SU-DHL-6 (cell line): ENCODE measurements at regions not wholly inside any gene's neighbourhood (a gene's known extent, or its start where the extent isn't known, plus 50 kb on each side); places are given as distances from the start of the nearest gene placed in this dataset.

Experiments used
- H2AFZ ChIP-seq: fragments of 200-600 bp; sonication (generic); 2 replicates; pipeline ENCODE4 v1.6.1; 2014; ENCODE audit warnings: low read depth, mild to moderate bottlenecking, moderate library complexity, mixed read lengths, antibody characterized with exemption, low read length; ENCODE audit not compliant: severe bottlenecking
- H3F3A ChIP-seq: fragments of 200-600 bp; shearing (Covaris generic); 2 replicates; pipeline ENCODE4 v1.6.0; 2016; ENCODE audit warnings: antibody characterized with exemption, mild to moderate bottlenecking; ENCODE audit not compliant: insufficient read depth
- H3K27ac ChIP-seq: fragments of 200-600 bp; sonication (generic); 2 replicates; pipeline ENCODE4 v1.5.1; 2016; ENCODE audit warnings: low read depth, mild to moderate bottlenecking, low read length, moderate library complexity, mixed read lengths
- H3K27me3 ChIP-seq: fragments of 200-600 bp; sonication (generic), shearing (Covaris generic); 2 replicates; pipeline ENCODE4 v1.6.0; 2014; ENCODE audit warnings: mild to moderate bottlenecking, low read length
- H3K36me3 ChIP-seq: fragments of 200-600 bp; sonication (generic); 2 replicates; pipeline ENCODE4 v1.6.1; 2014; ENCODE audit warnings: mild to moderate bottlenecking, low read length, mixed read lengths
- H3K4me2 ChIP-seq: fragments of 300-600, 200-600 bp; shearing (Covaris generic), sonication (generic); 2 replicates; pipeline ENCODE4 v1.6.0; 2014; ENCODE audit warnings: low read length, low read depth, mild to moderate bottlenecking; ENCODE audit not compliant: poor library complexity, severe bottlenecking
- H3K4me3 ChIP-seq: fragments of 200-600 bp; sonication (generic); 2 replicates; pipeline ENCODE4 v1.5.1; 2014; ENCODE audit warnings: antibody characterized with exemption, low read length, mild to moderate bottlenecking, mixed read lengths; ENCODE audit not compliant: insufficient read depth, poor library complexity, severe bottlenecking
- H3K79me2 ChIP-seq: fragments of 200-600 bp; sonication (generic); 2 replicates; pipeline ENCODE4 v1.6.1; 2014; ENCODE audit warnings: mild to moderate bottlenecking, low read length, moderate library complexity; ENCODE audit not compliant: insufficient read depth
- H3K9ac ChIP-seq: fragments of 200-600 bp; sonication (generic); 2 replicates; pipeline ENCODE4 v1.7.0; 2014; ENCODE audit warnings: mild to moderate bottlenecking, low read length
- H3K9me2 ChIP-seq: fragments of 200-600 bp; sonication (generic); replicated peaks from 2 replicates; pipeline ENCODE4 v1.6.1; 2014; ENCODE audit warnings: low read length; ENCODE audit not compliant: insufficient read depth
- H3K9me3 ChIP-seq: fragments of 200-600 bp; sonication (generic); 2 replicates; pipeline ENCODE4 v1.6.1; 2014; ENCODE audit warnings: low read length, mixed read lengths; ENCODE audit not compliant: insufficient read depth
- H4K20me1 ChIP-seq: fragments of 200-600 bp; sonication (generic); 2 replicates; pipeline ENCODE4 v1.6.1; 2014; ENCODE audit warnings: low read depth, mild to moderate bottlenecking, antibody characterized with exemption, low read length, moderate library complexity, mixed read lengths
- EZH2phosphoT487 ChIP-seq: fragments of 200-600 bp; sonication (generic), shearing (Covaris generic); conservative IDR thresholded peaks from 2 replicates; pipeline ENCODE4 v1.6.1; 2018; ENCODE audit warnings: mild to moderate bottlenecking, antibody characterized with exemption, low read length, moderate library complexity, mixed read lengths
- TF ChIP-seq, protein P1 (sequence below): fragments of 200-600 bp; sonication (generic); IDR thresholded peaks from one replicate; pipeline ENCODE4 v1.5.1; 2017; ENCODE audit warnings: antibody characterized with exemption, mild to moderate bottlenecking, low read length, moderate library complexity; ENCODE audit not compliant: insufficient read depth, poor library complexity, severe bottlenecking

DNA sequence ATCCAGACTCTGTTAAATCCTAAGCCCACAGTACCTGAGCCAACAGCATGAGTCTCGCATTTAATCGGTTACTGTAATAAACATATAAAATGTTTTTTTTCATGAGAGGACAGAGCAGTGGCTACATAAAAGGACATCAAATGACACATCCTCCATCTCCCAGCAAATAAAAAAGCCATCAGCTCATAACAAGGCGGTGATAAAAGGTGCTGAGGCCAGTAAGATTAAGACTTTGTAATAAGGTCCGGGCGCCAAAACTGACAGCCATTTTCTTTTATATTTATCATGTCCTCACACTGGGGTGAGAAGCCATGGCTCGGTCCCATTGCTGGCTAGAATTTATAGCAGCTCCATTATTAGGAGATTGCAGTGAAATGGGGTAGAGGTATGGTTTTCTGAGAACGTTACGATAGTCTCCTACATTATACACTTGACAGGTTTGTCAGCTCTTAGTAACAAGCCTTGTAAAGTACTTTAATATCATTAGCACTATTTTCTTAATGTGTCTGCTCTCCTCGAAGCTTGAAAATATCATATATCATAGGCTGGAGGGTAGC lies 977.8 kb upstream of the NR2F2 start:
- Histone ChIP-seq H3K9ac (no peak overlapping the region), H4K20me1 (no peaks in the 10 kb centered on the region), H2AFZ (no peak overlapping the region), H3K27ac (no peak overlapping the region), H3K4me2 (no peak overlapping the region), H3K9me2 (no peaks in the 10 kb centered on the region), H3K27me3 (no peaks in the 10 kb centered on the region), H3F3A (no peaks in the 10 kb centered on the region), H3K79me2 (no peaks in the 10 kb centered on the region), H3K36me3 (no peaks in the 10 kb centered on the region), H3K4me3 (no peak overlapping the region), H3K9me3 (no peaks in the 10 kb centered on the region)
- TF ChIP-seq, protein P1, sequence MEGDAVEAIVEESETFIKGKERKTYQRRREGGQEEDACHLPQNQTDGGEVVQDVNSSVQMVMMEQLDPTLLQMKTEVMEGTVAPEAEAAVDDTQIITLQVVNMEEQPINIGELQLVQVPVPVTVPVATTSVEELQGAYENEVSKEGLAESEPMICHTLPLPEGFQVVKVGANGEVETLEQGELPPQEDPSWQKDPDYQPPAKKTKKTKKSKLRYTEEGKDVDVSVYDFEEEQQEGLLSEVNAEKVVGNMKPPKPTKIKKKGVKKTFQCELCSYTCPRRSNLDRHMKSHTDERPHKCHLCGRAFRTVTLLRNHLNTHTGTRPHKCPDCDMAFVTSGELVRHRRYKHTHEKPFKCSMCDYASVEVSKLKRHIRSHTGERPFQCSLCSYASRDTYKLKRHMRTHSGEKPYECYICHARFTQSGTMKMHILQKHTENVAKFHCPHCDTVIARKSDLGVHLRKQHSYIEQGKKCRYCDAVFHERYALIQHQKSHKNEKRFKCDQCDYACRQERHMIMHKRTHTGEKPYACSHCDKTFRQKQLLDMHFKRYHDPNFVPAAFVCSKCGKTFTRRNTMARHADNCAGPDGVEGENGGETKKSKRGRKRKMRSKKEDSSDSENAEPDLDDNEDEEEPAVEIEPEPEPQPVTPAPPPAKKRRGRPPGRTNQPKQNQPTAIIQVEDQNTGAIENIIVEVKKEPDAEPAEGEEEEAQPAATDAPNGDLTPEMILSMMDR: no peak
- TF ChIP-seq EZH2phosphoT487: no peak

DNA sequence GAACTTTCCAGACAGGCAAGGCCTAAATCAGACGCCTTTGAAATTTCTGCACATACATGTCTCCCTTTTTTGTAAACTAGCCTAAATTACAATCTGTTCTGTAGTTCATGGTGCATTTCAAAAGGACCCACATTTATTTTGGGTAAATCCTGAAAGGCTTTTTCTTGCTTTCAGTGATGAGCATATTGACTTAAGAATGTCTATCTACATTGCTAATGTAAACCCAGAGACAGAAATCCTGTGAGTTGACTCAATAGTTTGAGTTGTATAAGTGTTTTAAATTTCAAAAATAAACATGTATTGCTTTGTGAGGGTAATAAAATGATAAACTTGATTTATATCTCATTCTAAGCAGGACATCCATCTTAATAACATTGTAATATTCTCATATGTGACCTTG lies 977.0 kb upstream of the NR2F2 start:
- no peak overlapping the region for H3K4me3 ChIP-seq
- H3F3A ChIP-seq: no peaks in the 10 kb centered on the region
- H3K36me3 ChIP-seq: no peaks in the 10 kb centered on the region
- H3K79me2 ChIP-seq: no peaks in the 10 kb centered on the region
- no peak overlapping the region for H3K4me2 ChIP-seq
- H3K9me3 ChIP-seq: no peaks in the 10 kb centered on the region
- H3K27me3 ChIP-seq: no peaks in the 10 kb centered on the region
- H3K9ac ChIP-seq: no peak overlapping the region
- TF ChIP-seq EZH2phosphoT487: no peak
- TF ChIP-seq, protein P1: no peak
- H3K9me2 ChIP-seq: no peaks in the 10 kb centered on the region
- no peak overlapping the region for H3K27ac ChIP-seq
- no peak overlapping the region for H2AFZ ChIP-seq
- H4K20me1 ChIP-seq: no peaks in the 10 kb centered on the region

DNA sequence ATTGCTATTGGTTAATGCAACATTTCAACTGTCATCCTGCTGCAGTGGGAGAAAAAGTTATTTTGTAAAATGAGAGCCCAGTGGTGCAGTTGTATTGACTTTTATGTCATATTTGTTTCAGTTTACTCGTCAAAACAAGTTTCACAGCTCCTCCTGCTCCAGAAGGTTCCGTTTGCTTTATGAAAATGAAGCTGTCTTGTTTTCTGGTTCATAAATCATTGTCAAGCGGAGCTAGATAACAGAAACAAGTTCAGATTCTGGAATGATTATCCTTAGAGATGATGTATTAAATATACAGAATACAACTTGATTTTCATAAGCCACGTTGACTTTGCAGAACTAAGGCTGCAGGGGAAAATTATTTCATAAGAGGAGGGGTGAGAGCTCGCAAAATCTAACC lies 970.5 kb upstream of the NR2F2 start:
- Histone ChIP-seq H2AFZ (no peak overlapping the region), H4K20me1 (no peaks in the 10 kb centered on the region), H3K27ac (no peak overlapping the region), H3K9me3 (no peaks in the 10 kb centered on the region), H3K4me3 (no peak overlapping the region), H3K4me2 (no peak overlapping the region), H3K27me3 (no peaks in the 10 kb centered on the region), H3K79me2 (no peaks in the 10 kb centered on the region), H3K9ac (no peak overlapping the region), H3K9me2 (no peaks in the 10 kb centered on the region), H3K36me3 (no peaks in the 10 kb centered on the region), H3F3A (no peaks in the 10 kb centered on the region)
- no peak for TF ChIP-seq EZH2phosphoT487
- TF ChIP-seq, protein P1: no peak
